Activated T-helper 17 cell treated with anti-CD3 and anti-CD28 coated beads, Interleukin-2, amount 50 U/mL, for 72 hours (primary cell): ENCODE measurements at regions not wholly inside any gene's neighbourhood (a gene's known extent, or its start where the extent isn't known, plus 50 kb on each side); places are given as distances from the start of the nearest gene placed in this dataset.
A peak's percentile ranks its signal among the peaks of the same experiment; 100 is the strongest.
"Not testable (repeated sequence)": the region's sequence is repeated elsewhere in the genome, so short reads cannot be mapped to it uniquely, and the experiment has no call there.

Source experiments
- ATAC-seq: fragments of 150-1000 bp; cut with Tn5 transposase; replicated peaks from 2 replicates; pipeline ENCODE4 v1.10.0; 2021; ENCODE audit warnings: mild to moderate bottlenecking, moderate library complexity
- H3K27ac Mint-ChIP-seq: one replicate; pipeline ENCODE4 v1.8.0; 2022; ENCODE audit warnings: mixed read lengths
- H3K27me3 Mint-ChIP-seq: one replicate; pipeline ENCODE4 v1.8.0; 2022; ENCODE audit warnings: mixed read lengths
- H3K36me3 Mint-ChIP-seq: one replicate; pipeline ENCODE4 v1.8.0; 2022; ENCODE audit warnings: low read depth, mild to moderate bottlenecking, mixed read lengths
- H3K4me1 Mint-ChIP-seq: one replicate; pipeline ENCODE4 v1.8.0; 2022; ENCODE audit warnings: mixed read lengths
- H3K4me3 Mint-ChIP-seq: one replicate; pipeline ENCODE4 v1.8.0; 2022; ENCODE audit warnings: mild to moderate bottlenecking, mixed read lengths
- H3K9me3 Mint-ChIP-seq: one replicate; pipeline ENCODE4 v1.8.0; 2022; ENCODE audit warnings: mixed read lengths

DNA sequence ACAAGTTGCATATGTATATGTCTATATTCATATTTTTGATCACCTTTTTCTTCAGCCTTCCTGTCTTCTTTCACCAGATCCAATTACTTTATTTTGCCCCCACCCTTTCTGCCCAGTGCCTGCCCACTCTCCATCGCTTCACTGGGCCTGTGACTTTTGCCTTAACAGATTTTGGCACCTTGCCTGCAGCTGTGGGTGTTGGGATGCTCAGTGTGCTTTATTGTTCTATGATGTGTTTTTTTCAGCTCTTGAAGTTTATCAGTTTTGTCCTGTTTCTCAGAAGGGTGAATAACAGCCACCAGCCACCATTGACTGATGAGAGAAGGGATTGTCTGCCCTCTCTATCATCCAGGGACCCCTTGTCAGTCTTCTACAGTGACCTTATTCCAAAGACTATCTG is 77.2 kb upstream of the GALNT7 start:
- Mint-ChIP-seq H3K4me3 (no peak overlapping the region), H3K9me3 (no peaks in the 10 kb centered on the region), H3K36me3 (no peaks in the 10 kb centered on the region), H3K27ac (no peak overlapping the region), H3K4me1 (no peaks in the 10 kb centered on the region), H3K27me3 (peaks cover 14% of the 10 kb centered on the region)
- ATAC-seq, result no peak

DNA sequence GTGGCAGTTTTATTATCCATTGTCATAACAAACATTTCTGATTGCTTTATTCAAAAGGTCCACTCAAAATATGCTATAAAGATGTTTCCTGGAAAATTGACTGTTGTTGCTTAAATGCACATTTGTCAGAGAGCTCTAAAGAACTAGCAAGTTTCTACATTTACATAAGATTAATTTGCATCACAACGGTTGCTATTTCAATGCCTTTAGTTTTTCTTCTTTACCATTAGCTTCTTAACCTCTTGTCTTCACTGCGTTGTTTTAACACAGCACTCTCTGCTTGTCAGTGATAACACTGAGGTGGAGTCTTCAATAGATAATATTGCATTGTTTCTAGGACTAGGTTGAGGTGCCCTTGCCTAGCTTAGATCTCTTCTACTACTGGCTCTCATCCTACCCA is 76.7 kb upstream of the GALNT7 start:
- ATAC-seq, result no peak
- no peak overlapping the region for H3K4me3 Mint-ChIP-seq
- H3K9me3 Mint-ChIP-seq, result no peaks in the 10 kb centered on the region
- peaks cover 13% of the 10 kb centered on the region for H3K27me3 Mint-ChIP-seq
- no peak overlapping the region for H3K27ac Mint-ChIP-seq
- no peaks in the 10 kb centered on the region for H3K4me1 Mint-ChIP-seq
- no peaks in the 10 kb centered on the region for H3K36me3 Mint-ChIP-seq

DNA sequence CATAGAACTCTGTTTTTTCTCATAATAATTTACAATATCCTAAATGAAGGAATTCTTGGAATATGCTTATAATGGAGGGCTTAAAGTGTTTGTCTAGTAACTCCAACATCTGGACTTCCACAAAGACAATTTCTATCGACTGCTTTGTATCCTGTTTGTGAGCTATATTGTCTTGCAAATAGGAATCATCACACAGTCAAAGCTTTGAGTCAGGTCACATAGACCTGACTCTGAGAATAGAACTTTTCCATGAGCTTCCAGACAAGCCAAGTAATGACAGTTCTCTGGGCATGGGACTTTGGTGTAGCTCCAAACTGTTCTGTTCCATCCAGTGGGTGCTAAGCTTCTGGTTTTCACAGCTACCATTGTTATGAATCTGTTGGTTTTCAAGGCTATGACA is 75.2 kb upstream of the GALNT7 start:
- no peak for ATAC-seq
- H3K27ac Mint-ChIP-seq, result no peak overlapping the region
- H3K4me3 Mint-ChIP-seq, result no peak overlapping the region
- no peaks in the 10 kb centered on the region for H3K4me1 Mint-ChIP-seq
- H3K9me3 Mint-ChIP-seq, result no peaks in the 10 kb centered on the region
- H3K27me3 Mint-ChIP-seq, result peaks cover 6% of the 10 kb centered on the region
- H3K36me3 Mint-ChIP-seq, result no peaks in the 10 kb centered on the region

DNA sequence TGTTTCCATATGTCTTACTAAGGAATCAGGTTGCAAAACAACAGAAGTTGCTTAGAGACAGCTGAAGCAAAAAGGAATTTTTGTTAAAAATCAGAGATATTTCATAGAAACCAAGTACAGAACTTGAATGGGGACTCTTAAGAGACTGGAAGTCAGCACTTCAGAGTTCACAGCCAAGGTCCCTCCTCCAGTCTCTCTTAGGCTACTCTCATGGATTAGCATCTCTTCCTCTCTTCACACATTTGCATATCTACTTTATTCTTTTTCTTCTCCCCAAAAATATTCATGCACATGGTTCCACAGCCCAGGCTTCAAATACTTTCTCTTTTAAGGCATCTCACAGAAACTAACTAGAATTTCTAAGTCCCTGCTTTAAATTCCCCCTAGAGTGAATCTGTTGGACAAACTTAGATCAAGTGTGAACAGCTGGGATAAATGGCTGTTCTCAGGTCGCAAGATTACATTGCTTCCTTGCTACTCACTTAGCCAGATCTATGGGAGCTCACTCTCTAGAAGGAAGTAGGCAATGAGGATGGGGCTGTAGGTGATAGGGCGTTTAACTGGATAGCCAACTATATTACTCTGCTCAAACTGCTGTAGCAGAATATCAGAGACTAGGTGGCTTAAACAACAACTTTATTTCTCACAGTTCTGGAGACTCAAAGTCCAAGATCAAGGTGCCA is 73.7 kb upstream of the GALNT7 start:
- Mint-ChIP-seq H3K4me3 (no peak overlapping the region), H3K4me1 (no peaks in the 10 kb centered on the region), H3K9me3 (no peaks in the 10 kb centered on the region), H3K36me3 (no peaks in the 10 kb centered on the region), H3K27me3 (peaks cover 6% of the 10 kb centered on the region), H3K27ac (no peak overlapping the region)
- ATAC-seq, result no peak

DNA sequence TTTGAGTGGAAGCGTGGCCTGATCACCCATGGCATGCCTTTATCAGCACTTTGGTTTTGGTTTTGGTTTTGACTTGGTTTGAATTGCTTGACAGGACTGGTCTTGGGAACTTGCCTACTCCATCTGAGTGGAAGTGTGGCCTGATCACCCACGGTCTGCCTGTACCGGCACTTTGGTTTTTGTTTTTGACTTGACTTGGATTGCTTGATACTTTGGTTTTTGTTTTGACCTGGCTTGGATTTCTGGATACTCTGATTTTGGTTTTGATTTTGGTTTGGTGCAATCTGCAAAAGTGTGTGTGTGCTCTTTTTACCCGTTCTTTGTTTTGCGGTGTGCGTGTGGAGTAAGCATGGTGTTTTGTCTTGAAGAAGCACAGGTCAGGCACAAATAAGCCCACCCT is 69.2 kb upstream of the GALNT7 start:
- not testable (repeated sequence) for H3K9me3 Mint-ChIP-seq, H3K27ac Mint-ChIP-seq, H3K36me3 Mint-ChIP-seq, H3K4me3 Mint-ChIP-seq, ATAC-seq, H3K27me3 Mint-ChIP-seq, H3K4me1 Mint-ChIP-seq

DNA sequence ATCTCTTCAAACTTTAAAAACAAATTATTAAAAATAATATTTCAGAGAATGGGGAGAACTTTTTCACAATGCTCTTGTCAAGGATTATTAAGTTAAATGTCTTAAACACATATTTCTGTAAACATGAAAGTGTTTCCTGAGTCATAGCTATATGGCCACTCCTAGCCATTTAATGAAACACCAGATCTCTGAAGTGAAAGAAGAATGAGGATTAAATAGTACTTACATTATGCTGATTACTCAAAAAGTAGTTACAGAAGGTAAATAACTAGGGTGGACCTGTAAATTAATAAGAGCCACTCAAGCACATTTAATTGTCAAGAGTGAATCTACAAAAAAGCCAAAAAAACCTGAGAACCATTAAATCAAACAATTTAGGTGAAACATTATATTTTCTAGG is 57.6 kb upstream of the GALNT7 start:
- no peak for ATAC-seq
- Mint-ChIP-seq H3K9me3 (no peaks in the 10 kb centered on the region), H3K36me3 (no peaks in the 10 kb centered on the region), H3K4me1 (no peaks in the 10 kb centered on the region), H3K4me3 (no peak overlapping the region), H3K27ac (no peak overlapping the region), H3K27me3 (peaks cover 6% of the 10 kb centered on the region)

DNA sequence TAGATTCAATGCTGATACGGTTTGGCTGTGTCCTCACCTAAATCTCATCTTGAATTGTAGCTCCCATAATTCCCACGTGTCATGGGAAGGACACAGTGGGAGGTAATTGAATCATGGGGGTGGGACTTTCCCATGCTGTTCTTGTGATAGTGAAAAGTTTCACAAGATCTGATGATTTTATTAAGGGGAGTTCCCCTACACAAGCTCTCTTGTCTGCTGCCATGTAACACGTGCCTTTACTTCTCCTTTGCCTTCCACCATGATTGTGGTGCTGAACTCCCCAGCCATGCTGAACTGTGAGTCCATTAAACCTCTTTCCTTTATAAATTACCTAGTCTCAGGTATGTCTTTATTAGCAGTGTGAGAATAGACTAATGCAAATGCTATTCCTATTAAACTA is 51.2 kb upstream of the GALNT7 start:
- H3K9me3 Mint-ChIP-seq, H3K4me1 Mint-ChIP-seq, H3K27me3 Mint-ChIP-seq, H3K36me3 Mint-ChIP-seq, H3K27ac Mint-ChIP-seq, H3K4me3 Mint-ChIP-seq: not testable (repeated sequence)
- peak; percentile 55 for ATAC-seq
